ENCODE measurements at regions not wholly inside any gene's neighbourhood (a gene's known extent, or its start where the extent isn't known, plus 50 kb on each side); places are given as distances from the start of the nearest gene placed in this dataset.
"Not testable (repeated sequence)": the region's sequence is repeated elsewhere in the genome, so short reads cannot be mapped to it uniquely, and the experiment has no call there.

DNA sequence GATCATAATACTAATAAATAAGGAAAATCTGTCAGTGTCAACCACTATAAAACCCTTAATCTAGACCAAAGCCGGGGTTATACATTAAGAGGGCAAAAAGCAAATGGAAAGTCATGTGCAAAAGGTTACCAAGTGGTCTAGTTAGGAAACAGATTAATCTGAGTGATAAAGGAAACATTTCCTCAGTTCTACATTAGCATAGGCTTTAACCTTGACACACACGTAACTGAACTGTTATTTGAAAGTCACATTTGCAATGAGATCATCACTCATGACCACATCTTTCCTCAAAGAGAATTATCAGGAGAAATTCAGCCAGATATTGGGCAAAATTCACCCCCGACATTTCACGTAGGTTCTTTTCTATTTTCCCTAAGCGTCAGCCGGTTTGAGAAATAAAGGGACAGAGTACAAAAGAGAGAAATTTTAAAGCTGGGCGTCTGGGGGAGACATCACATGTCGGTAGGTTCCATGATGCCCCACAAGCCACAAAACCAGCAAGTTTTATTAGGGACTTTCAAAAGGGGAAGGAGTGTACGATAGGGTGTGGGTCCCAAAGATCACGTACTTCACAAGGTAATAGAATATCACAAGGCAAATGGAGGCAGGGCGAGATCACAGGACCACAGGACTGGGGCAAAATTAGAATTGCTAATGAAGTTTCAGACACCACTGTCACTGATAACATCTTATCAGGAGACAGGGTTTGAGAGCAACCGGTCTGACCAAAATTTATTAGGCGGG, 76.8 kb upstream of the DST start:
- DNase-seq (ENCODE audit: low read depth in 3 of 3, low spot score in 1 of 3), result not testable (repeated sequence)

DNA sequence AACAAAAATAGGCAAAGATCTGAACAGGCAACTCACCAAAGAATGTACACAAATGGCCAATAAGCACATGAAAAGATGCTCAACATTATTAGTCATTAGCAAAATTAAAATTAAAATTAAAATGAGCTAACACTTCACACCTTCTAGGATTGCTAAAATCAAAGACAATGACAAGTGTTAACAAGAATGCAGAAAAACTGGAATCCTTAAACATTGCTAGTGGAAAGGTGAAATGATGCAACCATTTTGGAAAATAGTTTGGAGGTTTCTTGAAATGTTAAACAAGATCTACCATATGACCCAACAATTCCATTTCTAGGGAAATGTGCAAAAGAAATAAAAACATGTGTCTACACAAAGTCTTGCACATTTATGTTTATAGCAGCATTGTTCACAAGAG, 75.5 kb upstream of the DST start:
- DNase-seq (ENCODE audit: low read depth in 3 of 3, low spot score in 1 of 3), result no peak

- DNase-seq (ENCODE audit: low read depth in 3 of 3, low spot score in 1 of 3), result no peak
Measured at GRCh38 chr6:56716229-56716628, 73.5 kb upstream of the DST start.

DNA sequence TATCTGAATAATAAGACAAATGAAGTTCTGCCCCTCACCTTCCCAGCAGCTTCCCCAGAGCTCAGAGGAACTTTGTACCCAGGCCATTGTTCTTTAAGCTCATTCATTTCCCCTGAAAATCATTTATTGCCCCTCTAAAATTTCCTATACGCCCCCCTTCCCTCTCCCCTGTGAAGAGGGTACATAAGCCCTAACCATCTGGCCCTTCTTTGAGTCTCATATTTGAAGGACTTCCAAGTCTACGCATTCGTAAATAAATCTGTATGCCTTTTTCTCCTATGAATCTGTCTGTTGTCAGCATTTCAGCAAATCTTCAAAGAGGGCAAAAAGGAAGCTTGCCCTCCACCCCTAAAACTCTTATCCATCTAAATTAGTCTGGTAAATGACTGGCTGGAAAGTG, 73.1 kb upstream of the DST start:
- DNase-seq (ENCODE audit: low read depth in 3 of 3, low spot score in 1 of 3), result no peak

DNA sequence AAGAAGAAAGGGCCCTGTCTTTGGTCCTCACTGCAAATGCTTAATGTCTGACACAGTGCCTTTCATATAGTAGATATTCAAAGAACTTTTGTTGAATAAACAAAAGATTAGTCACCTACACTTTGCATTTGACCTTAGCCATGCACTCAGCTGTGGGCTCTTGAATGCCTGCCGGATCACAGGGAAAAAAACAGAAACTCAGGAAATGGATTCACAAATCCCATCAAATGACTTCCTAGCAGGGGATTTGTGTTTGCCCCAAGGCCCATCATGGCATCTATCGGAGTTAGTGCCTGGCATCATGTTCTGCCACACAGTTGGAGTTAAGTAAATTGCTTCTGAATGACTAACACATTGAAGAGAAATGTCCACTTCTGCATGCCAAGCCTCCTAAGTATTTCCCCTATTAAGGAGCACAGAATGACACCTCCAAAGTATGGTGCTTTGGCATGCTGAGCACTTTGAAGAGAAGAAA, 72.3 kb upstream of the DST start:
- DNase-seq (ENCODE audit: low read depth in 3 of 3, low spot score in 1 of 3), result no peak

DNA sequence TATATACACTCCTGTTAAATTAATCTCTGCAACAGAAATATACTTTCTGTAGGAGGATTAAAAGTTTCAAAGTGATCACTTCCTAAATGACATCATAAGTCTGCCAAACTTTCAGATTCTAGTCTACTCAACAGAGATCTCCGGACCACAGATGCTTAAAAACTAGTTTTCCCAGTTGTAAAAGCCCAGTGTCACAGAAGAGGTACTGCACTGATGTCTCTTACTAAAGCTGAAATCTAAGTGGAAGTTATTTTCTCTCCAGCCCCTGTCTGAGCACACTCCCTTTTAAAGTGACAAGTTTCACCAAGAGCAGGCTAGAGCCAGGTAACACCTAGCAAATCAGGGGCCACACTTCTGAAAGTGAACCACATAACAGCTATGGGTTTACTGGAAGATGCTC, 71.6 kb upstream of the DST start:
- no peak for DNase-seq (ENCODE audit: low read depth in 3 of 3, low spot score in 1 of 3)

DNA sequence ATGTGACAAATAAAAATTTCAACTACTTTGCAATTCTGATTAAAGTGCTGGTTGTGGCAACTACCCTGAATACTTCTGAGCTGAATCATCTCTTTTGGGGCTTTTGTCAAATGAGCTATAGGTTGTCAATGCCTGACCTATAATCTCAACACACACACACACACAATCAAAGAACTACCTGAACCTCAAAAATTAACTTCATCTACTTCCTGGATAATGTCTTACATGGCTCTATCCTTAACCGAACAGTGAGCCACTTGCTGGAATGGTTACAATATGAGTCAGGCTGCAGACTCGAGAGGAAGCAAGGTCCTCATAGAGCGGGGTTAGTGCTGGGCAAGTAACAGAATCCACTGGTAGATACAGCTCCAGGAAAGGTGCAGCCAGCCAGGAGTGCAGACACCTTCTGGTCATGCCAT, 70.6 kb upstream of the DST start:
- DNase-seq (ENCODE audit: low read depth in 3 of 3, low spot score in 1 of 3), result no peak

- DNase-seq (ENCODE audit: low read depth in 3 of 3, low spot score in 1 of 3), result no peak
Measured at GRCh38 chr6:56710967-56711366, 68.3 kb upstream of the DST start.

DNA sequence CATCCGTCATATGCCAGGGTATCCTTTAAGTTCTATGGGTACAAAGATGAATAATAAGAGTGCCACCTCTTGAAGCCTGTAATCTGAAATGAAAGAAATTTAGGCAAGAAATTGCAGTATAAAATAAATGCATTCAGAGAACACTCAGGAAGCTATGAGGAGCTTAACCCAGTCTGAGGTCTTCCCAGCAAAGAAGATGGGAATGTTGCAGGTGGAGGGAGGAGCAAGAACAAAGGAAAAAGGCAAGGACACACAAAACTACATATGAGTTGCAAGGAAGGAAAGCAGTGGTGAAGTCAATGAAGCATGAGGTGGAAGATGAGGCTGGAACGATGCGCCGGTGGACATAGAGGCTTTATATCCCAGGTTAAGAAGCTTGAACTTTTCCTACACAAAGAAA, 67.0 kb upstream of the DST start:
- DNase-seq (ENCODE audit: low read depth in 3 of 3, low spot score in 1 of 3), result no peak

GRCh38 chr6:56708810-56709597, 66.3 kb upstream of the DST start:
- DNase-seq (ENCODE audit: low read depth in 3 of 3, low spot score in 1 of 3), result no peak

DNA sequence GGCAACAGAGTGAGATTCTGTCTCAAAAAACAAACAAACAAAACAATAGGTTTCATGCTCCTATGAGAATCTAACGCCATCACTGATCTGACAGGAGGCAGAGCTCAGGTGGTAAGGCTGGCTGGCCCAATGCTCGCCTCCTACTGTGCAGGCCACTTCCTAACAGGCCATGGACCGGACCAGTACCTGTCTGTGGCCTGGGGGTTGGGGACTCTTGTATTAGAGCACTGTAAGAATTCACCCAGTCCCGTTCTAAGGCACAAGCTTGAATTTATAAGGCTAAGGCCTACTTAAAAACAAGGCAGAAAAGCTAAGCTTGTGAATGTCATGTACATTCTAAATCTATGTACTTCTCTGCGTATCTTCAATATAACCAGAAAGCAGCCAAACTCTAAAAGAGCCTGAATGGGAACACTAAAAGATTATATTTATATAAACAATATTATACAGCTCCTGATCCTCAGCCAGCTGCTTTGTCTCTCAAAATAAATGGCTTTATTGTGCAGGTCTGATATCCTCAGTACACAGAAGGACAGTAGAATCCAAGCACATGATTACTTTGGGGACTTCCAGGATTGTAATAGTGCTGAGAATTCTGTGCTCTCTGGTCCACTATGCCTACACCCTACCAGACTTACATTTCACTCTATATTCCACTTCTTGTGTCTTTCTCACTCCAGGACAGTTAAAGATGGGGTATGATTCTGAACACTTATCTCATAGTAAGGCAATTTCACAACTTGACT, 64.5 kb upstream of the DST start:
- no peak for DNase-seq (ENCODE audit: low read depth in 3 of 3, low spot score in 1 of 3)

DNA sequence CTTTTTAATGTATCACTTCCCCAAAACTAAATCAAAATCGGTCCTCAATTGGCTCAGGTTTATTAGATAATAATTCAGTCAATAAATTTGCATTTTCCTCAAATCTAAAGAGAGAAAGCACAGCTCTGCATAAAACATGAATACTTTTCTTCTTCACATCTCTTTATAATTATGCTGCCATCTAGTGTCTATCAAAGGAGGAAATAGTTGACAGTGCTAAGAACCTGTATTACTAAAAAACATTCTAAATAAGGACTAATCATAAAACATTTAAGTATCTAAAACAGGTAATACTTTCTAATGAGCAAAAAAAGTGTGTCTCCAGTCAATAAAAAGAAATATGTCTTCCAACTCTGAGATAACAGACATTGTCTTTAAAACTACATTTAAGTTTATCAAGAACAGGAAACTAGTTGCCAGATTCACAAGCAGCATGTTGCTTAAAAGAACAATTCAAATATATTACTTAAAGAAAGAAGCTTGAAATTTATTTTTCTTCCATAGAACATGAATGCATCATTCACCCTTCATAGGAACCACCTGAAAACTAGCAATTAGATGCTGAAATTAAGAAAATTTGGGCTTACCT, 56.5 kb upstream of the DST start:
- DNase-seq (ENCODE audit: low read depth in 3 of 3, low spot score in 1 of 3), result no peak

DNA sequence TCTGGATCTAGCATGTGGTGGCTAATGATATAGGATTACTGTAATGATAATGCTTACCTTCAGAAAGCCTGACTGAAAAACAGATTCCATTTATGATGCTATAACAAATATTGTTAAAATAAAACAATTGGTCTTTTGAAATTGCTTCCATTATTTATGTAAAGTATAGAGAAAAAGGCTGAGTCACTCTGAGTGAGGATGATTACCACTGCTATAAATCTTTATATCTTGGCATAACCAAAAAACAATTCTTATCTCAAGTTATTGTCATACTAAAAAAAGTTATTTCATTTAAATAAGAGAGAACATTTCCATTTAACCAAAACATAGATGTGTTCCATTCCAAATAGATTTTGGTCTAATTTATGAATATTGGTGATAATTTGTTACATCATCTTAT, 53.0 kb upstream of the DST start:
- DNase-seq (ENCODE audit: low read depth in 3 of 3, low spot score in 1 of 3), result no peak

DNA sequence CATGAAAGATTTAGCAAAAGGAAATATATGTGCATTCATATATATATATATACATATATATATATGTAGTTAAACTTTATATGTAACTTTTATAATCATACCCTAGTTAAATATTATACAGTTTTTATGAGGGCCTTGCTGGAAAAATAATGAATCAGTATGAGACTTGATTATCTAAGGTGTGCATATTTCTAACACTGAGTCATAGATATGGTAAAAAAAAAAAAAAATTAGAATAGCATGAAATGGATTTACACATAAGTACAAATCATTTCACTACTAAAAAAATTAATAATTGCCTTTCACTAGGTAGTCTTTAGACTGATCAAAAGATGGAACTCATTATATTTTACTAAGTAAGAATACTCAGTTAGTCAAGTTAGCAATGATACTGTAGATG, 51.3 kb upstream of the DST start:
- no peak for DNase-seq (ENCODE audit: low read depth in 3 of 3, low spot score in 1 of 3)

- DNase-seq (ENCODE audit: low read depth in 3 of 3, low spot score in 1 of 3), result no peak
Measured at GRCh38 chr6:56693246-56693607, 50.5 kb upstream of the DST start.

DNA sequence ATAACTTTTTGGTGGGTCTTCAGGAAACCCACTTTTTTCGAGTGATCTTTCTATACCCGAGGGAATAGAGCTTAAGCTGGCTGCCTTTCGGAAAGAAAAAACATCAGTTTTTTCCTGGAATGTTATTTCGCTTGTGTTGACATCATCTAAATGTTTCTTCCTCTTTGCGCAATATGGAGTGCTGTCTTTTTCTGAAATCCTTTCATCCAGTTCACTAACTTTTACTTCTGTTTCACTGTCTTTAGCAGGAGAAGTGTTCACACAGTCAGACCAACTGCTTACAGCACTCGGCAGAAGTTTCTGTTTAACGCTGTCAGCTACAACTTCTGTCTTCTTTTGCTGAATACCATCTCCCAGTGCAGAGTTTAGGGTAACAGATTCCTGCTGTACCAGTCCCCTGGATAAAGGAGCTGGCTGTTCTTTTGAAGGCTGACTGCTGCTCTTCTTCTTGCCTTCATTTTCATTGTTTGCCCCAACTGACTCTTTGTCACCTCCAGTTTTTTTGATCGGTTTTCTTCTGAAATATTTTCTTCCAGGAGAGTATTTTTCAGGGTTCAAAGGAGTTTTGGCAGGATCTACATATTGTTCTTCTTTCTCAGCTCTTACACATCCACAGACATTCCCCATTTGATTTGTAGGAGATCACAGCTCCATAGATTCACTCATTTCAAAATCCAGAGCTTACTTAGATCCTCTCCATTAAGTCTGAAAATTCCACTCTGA, 50.0 kb upstream of the DST start:
- DNase-seq (ENCODE audit: low read depth in 3 of 3, low spot score in 1 of 3), result no peak

Measured in stimulated activated CD4-positive, alpha-beta T cell treated with anti-CD3 and anti-CD28 coated beads, TNF-alpha, amount 100 ng/mL, for 1 hour (primary cell).